ENCODE measurements at regions not wholly inside any gene's neighbourhood (a gene's known extent, or its start where the extent isn't known, plus 50 kb on each side); places are given as distances from the start of the nearest gene placed in this dataset.

GRCh38 chr12:90098132-90098779 is 389.6 kb upstream of the ATP2B1 start:
- H3K27ac ChIP-seq: no peak overlapping the region

GRCh38 chr12:90091809-90092208 is 383.2 kb upstream of the ATP2B1 start:
- no peak for TF ChIP-seq CTCF (conservative IDR thresholded peaks at IDR 0.05)
- H3K27ac ChIP-seq: no peak overlapping the region

More at GRCh38 chr12:90098132-90098779, 389.6 kb upstream of the ATP2B1 start:
- no peak for TF ChIP-seq CTCF (conservative IDR thresholded peaks at IDR 0.05)

- TF ChIP-seq CTCF (conservative IDR thresholded peaks at IDR 0.05): no peak
- H3K27ac ChIP-seq: no peak overlapping the region
These were observed 382.5 kb upstream of the ATP2B1 start for GRCh38 chr12:90090929-90091651.

- H3K27ac ChIP-seq: no peak overlapping the region
- no peak for TF ChIP-seq CTCF (conservative IDR thresholded peaks at IDR 0.05)
These were observed 377.6 kb upstream of the ATP2B1 start for GRCh38 chr12:90086281-90086680.

GRCh38 chr12:90085494-90086274 is 377.0 kb upstream of the ATP2B1 start:
- TF ChIP-seq CTCF (conservative IDR thresholded peaks at IDR 0.05): no peak
- no peak overlapping the region for H3K27ac ChIP-seq

- TF ChIP-seq CTCF (conservative IDR thresholded peaks at IDR 0.05): no peak
- no peak overlapping the region for H3K27ac ChIP-seq
These were observed 375.4 kb upstream of the ATP2B1 start for GRCh38 chr12:90084018-90084417.

GRCh38 chr12:90080616-90081015 is 372.0 kb upstream of the ATP2B1 start:
- TF ChIP-seq CTCF (conservative IDR thresholded peaks at IDR 0.05): no peak
- H3K27ac ChIP-seq: no peak overlapping the region

Measured in VCaP (cell line).